Upper lobe of right lung (tissue), 1 donor: ENCODE measurements at regions not wholly inside any gene's neighbourhood (a gene's known extent, or its start where the extent isn't known, plus 50 kb on each side); places are given as distances from the start of the nearest gene placed in this dataset.
"Not testable (repeated sequence)": the region's sequence is repeated elsewhere in the genome, so short reads cannot be mapped to it uniquely, and the experiment has no call there.

Source experiments
- ATAC-seq: fragments of 200-7000 bp; cut with Tn5 transposase; one replicate; pipeline ENCODE4 v1.9.1; 2020; ENCODE audit warnings: mild to moderate bottlenecking, moderate library complexity
- DNase-seq: peaks from one replicate; pipeline ENCODE4 v3.0.0-alpha.2; 2020
- H3K27ac ChIP-seq: fragments of 200-600 bp; one replicate; pipeline ENCODE4 v1.8.0; 2022
- H3K27me3 ChIP-seq: fragments of 200-600 bp; one replicate; pipeline ENCODE4 v1.8.0; 2022; ENCODE audit warnings: mild to moderate bottlenecking
- H3K36me3 ChIP-seq: fragments of 200-600 bp; one replicate; pipeline ENCODE4 v1.8.0; 2022
- H3K4me1 ChIP-seq: fragments of 200-600 bp; one replicate; pipeline ENCODE4 v1.8.0; 2022
- H3K4me3 ChIP-seq: fragments of 200-600 bp; one replicate; pipeline ENCODE4 v1.8.0; 2022; ENCODE audit warnings: mild to moderate bottlenecking
- H3K9me3 ChIP-seq: fragments of 200-600 bp; one replicate; pipeline ENCODE4 v1.8.0; 2022
- intact Hi-C: fragments of 100-400 bp; cut with DNase I; formaldehyde crosslinking; loops from one replicate; pipeline ENCODE4 v1.11.0; 2022
- TF ChIP-seq, protein P1 (sequence below): fragments of 200-600 bp; IDR thresholded peaks from one replicate; pipeline ENCODE4 v1.8.0; 2022; ENCODE audit warnings: antibody characterized with exemption
- donor health status: DM: no; HTN: yes; CAD: no; lungs with severe emphysema.

DNA sequence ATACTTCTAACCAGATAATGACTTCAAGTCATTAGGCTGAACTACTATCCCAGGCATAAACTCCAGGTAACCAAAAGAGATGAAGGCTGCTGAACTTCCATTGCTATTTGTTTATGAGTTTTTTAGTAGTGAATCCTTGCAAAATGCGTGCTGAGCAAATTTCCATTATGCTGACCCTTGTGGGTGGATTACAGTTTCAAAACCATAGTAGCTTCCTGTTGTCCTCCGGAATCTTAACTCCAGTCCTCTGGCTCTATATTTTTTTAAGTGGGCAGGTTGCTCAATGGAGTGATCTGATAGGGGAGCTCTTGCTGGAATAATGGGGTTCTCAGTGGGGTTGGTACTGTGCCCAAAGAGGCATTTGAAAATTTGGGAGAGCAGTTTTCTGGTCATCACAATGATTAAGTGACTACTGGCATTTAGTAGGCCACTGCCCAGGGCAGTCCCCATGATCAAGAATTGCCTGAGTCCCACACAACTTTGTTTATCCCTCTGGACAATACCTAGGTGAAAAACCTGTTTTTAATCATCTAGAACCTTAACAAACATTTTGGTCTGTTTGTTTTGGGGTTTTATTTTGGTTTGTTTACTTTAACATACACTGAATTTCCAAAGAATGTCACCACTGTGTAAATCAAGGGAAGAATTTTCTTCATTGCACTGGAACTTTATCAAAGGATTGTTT lies 302.3 kb upstream of the GATB start:
- no peak for DNase-seq
- Histone ChIP-seq H3K9me3 (no peaks in the 10 kb centered on the region), H3K36me3 (no peaks in the 10 kb centered on the region), H3K4me1 (peaks cover 3% of the 10 kb centered on the region), H3K27ac (no peak overlapping the region), H3K4me3 (no peak overlapping the region), H3K27me3 (no peaks in the 10 kb centered on the region)
- TF ChIP-seq, protein P1, sequence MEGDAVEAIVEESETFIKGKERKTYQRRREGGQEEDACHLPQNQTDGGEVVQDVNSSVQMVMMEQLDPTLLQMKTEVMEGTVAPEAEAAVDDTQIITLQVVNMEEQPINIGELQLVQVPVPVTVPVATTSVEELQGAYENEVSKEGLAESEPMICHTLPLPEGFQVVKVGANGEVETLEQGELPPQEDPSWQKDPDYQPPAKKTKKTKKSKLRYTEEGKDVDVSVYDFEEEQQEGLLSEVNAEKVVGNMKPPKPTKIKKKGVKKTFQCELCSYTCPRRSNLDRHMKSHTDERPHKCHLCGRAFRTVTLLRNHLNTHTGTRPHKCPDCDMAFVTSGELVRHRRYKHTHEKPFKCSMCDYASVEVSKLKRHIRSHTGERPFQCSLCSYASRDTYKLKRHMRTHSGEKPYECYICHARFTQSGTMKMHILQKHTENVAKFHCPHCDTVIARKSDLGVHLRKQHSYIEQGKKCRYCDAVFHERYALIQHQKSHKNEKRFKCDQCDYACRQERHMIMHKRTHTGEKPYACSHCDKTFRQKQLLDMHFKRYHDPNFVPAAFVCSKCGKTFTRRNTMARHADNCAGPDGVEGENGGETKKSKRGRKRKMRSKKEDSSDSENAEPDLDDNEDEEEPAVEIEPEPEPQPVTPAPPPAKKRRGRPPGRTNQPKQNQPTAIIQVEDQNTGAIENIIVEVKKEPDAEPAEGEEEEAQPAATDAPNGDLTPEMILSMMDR = no peak
- intact Hi-C loops = no loop called here
- ATAC-seq = no peak

DNA sequence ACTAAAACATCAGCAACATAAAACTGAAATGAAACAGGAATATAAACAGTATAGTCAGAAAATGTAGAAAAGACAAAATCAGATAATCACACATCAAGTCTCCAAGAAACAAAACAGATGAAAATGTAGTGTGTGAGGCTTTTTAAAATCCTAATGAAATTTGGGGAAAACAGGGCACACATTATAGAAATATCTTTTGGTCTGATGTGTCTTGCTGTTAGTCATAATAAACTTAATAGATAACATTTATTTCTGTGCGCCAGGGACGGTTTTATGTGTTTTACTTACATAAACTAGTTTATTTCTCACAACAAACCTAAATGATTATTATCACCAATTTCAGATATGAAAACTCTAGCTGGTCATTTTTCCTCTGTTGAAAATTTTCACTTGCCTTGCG lies 293.9 kb upstream of the GATB start:
- Histone ChIP-seq H3K4me3 (no peak overlapping the region), H3K27ac (no peak overlapping the region), H3K27me3 (no peaks in the 10 kb centered on the region), H3K36me3 (no peaks in the 10 kb centered on the region), H3K4me1 (no peaks in the 10 kb centered on the region), H3K9me3 (no peaks in the 10 kb centered on the region)
- DNase-seq = no peak
- no peak for ATAC-seq
- intact Hi-C loops = no loop called here
- TF ChIP-seq, protein P1 = no peak

DNA sequence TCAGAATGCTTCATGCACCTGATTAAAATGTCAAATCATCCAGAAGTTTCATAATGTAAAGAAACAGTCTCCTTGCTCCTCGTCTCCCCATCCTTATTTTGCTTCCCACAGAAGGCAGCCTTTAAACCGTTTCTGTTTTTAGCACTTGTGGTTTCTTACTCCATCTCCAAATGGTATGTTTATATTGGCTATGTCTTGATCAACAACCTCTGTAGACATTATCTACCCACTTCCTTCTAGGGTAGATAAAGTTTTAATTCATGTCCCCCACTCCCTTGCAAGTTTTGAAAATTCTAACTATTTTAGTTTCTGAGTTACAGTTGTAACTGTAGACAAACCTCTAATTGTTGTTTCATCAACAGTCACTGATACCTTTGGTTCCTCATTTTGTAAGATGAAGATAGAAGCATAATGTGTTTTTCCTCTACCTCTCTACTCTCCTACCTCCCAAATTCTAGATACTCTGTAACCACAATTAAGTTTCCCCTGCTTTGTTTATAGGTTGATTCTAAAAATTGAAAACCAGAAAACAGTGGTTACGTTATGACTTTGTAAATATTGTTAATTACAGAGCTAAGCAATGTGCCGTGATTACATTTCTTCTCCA lies 291.7 kb upstream of the GATB start:
- no peak overlapping the region for H3K27ac ChIP-seq
- H3K4me3 ChIP-seq = no peak overlapping the region
- intact Hi-C loops = no loop called here
- DNase-seq = no peak
- no peaks in the 10 kb centered on the region for H3K27me3 ChIP-seq
- no peaks in the 10 kb centered on the region for H3K4me1 ChIP-seq
- no peaks in the 10 kb centered on the region for H3K36me3 ChIP-seq
- H3K9me3 ChIP-seq = no peaks in the 10 kb centered on the region
- ATAC-seq = no peak
- TF ChIP-seq, protein P1 = no peak

DNA sequence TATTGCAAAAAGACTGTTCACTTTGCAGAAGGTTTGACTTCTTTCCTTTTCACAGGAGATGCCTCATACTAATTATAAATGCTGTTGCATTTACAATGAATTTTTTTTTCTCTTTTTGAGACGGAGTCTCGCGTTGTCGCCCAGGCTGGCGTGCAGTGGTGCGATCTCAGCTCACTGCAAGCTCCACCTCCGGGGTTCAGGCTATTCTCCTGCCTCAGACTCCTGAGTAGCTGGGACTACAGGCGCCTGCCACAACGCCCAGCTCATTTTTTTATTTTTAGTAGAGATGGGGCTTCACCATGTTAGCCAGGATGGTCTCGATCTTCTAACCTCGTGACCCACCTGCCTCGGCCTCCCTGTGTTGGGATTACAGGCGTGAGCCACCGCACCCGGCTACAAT lies 290.5 kb upstream of the GATB start:
- ATAC-seq, H3K27me3 ChIP-seq, H3K4me1 ChIP-seq, H3K36me3 ChIP-seq, intact Hi-C loops, H3K27ac ChIP-seq, H3K9me3 ChIP-seq, H3K4me3 ChIP-seq, DNase-seq: not testable (repeated sequence)

DNA sequence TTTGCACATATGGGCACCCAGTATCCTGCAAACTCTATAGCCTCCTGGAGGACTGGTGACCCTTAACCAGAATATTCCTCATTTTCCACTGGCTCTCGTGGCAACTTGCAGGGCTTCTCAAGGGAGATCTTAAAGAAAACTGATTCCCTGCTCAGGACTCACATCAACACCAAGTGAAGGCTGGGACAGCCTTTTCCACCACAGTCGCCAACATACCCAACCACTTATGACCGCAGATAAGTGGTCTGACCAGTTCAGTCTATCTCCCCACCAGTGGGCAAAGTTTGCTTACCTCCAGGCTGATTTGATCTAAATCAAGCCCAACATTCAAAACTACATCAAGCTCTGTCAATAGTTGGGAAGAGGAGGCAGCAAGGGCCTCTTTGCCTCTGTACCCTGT lies 289.3 kb upstream of the GATB start:
- H3K36me3 ChIP-seq = no peaks in the 10 kb centered on the region
- TF ChIP-seq, protein P1 = no peak
- H3K9me3 ChIP-seq = no peaks in the 10 kb centered on the region
- intact Hi-C loops = no loop called here
- DNase-seq = no peak
- H3K27me3 ChIP-seq = peaks cover 6% of the 10 kb centered on the region
- peak; percentile 61 for ATAC-seq
- H3K27ac ChIP-seq = no peak overlapping the region
- H3K4me1 ChIP-seq = peaks cover 7% of the 10 kb centered on the region
- no peak overlapping the region for H3K4me3 ChIP-seq

DNA sequence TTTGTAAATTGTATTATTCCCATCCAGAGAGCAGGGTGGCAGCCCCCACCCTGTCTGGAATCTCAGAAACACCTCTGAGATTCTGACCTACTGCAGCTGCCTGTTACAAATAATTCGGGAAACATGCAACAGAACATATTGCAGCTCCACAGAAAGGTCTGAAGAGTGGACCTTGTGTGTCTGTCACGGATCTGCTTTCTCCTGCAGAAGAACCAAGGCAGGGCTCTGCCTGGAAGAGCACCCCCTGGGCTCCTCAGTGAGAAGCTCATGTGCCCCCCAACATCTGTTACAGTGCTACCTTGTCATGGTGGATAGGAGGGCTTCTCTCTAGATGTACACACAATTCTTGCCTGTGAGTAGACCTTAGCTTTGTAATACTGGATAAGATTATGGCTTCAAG lies 286.6 kb upstream of the GATB start:
- Histone ChIP-seq H3K9me3 (no peaks in the 10 kb centered on the region), H3K27me3 (peaks cover 6% of the 10 kb centered on the region), H3K36me3 (no peaks in the 10 kb centered on the region), H3K4me1 (peaks cover 7% of the 10 kb centered on the region), H3K4me3 (no peak overlapping the region), H3K27ac (no peak overlapping the region)
- TF ChIP-seq, protein P1 = no peak
- DNase-seq (no peak), ATAC-seq (no peak)
- intact Hi-C loops = no loop called here
